Panc1 (cell line): ENCODE measurements at regions not wholly inside any gene's neighbourhood (a gene's known extent, or its start where the extent isn't known, plus 50 kb on each side); places are given as distances from the start of the nearest gene placed in this dataset.

ENCODE experiments used
- CTCF ChIP-seq: fragments of 450-650 bp; IDR thresholded peaks from 2 replicates; pipeline ENCODE4 v1.5.1; 2017; ENCODE audit warnings: mild to moderate bottlenecking
- POLR2AphosphoS5 ChIP-seq: IDR thresholded peaks from 2 replicates; pipeline ENCODE4 v1.6.1; 2012; ENCODE audit warnings: mild to moderate bottlenecking, low read depth, low read length, moderate library complexity
- REST ChIP-seq, 2 experiments: IDR thresholded peaks; 2 replicates each; pipeline ENCODE4 v1.6.1; 2011 to 2012; ENCODE audit warnings: low read depth in 2 of 2, control low read depth in 1 of 2, low read length in 1 of 2, mild to moderate bottlenecking in 1 of 2, moderate library complexity in 1 of 2; ENCODE audit not compliant: insufficient read depth in 1 of 2
- SIN3A ChIP-seq: IDR thresholded peaks from 2 replicates; pipeline ENCODE4 v1.6.1; 2012; ENCODE audit warnings: low read depth, mild to moderate bottlenecking, low read length, moderate library complexity, borderline replicate concordance; ENCODE audit not compliant: insufficient read depth
- TCF7L2 ChIP-seq: IDR thresholded peaks from 2 replicates; pipeline ENCODE4 v1.6.1; 2011; ENCODE audit warnings: mild to moderate bottlenecking, low read depth, low read length, inconsistent platforms

- no peak for TF ChIP-seq REST (IDR thresholded peaks at IDR 0.05; ENCODE audit: insufficient read depth in 1 of 2, low read depth in 2 of 2, low read length in 1 of 2)
- no peak for TF ChIP-seq CTCF
- no peak for TF ChIP-seq POLR2AphosphoS5
- no peak for TF ChIP-seq TCF7L2
- no peak for TF ChIP-seq SIN3A
Observed at GRCh38 chr11:69241844-69242243, 52.1 kb upstream of the MYEOV start.
